22Rv1 (cell line): ENCODE measurements at regions not wholly inside any gene's neighbourhood (a gene's known extent, or its start where the extent isn't known, plus 50 kb on each side); places are given as distances from the start of the nearest gene placed in this dataset.

Source experiments
- ZFX ChIP-seq: fragments of 450-650 bp; IDR thresholded peaks from 2 replicates; pipeline ENCODE4 v1.6.1; 2017; ENCODE audit warnings: antibody characterized with exemption, borderline replicate concordance
- TF ChIP-seq, protein P1 (sequence below): fragments of 450-650 bp; IDR thresholded peaks from 2 replicates; pipeline ENCODE4 v1.5.1; 2017; ENCODE audit warnings: mild to moderate bottlenecking

DNA sequence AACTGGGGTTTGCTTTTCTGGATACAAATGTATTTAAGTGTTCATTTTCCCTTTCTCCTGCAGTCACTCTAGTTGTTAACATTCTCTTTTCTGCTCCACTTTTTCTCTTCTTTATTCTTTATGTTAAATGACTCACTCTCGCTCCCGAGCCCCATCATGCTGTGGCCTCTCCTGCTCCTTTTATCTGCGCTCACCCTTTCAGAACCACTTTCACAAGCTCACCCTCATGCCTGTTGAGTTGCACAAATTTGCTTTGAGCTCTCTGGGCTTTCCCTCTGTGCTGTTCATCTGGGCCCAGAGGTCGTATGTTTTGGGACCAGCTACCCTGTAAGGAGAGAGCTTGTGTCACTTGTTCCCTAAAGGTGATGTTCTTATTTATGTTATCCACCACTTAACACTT, 98.1 kb upstream of the ASCC3 start:
- TF ChIP-seq, protein P1, sequence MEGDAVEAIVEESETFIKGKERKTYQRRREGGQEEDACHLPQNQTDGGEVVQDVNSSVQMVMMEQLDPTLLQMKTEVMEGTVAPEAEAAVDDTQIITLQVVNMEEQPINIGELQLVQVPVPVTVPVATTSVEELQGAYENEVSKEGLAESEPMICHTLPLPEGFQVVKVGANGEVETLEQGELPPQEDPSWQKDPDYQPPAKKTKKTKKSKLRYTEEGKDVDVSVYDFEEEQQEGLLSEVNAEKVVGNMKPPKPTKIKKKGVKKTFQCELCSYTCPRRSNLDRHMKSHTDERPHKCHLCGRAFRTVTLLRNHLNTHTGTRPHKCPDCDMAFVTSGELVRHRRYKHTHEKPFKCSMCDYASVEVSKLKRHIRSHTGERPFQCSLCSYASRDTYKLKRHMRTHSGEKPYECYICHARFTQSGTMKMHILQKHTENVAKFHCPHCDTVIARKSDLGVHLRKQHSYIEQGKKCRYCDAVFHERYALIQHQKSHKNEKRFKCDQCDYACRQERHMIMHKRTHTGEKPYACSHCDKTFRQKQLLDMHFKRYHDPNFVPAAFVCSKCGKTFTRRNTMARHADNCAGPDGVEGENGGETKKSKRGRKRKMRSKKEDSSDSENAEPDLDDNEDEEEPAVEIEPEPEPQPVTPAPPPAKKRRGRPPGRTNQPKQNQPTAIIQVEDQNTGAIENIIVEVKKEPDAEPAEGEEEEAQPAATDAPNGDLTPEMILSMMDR = no peak
- TF ChIP-seq ZFX = no peak
